T-helper 2 cell treated with Interferon-gamma antibody and Interleukin-4, amounts not matched to agents 5 μg/mL and 100 μg/mL, for 36 hours (primary cell): ENCODE measurements at regions not wholly inside any gene's neighbourhood (a gene's known extent, or its start where the extent isn't known, plus 50 kb on each side); places are given as distances from the start of the nearest gene placed in this dataset.

Experiments
- DNase-seq: peaks from one replicate; pipeline ENCODE4 v3.0.0; 2021; ENCODE audit warnings: low spot score
- H3K27ac Mint-ChIP-seq: one replicate; pipeline ENCODE4 v1.8.0; 2021; ENCODE audit warnings: mild to moderate bottlenecking, mixed read lengths
- H3K27me3 Mint-ChIP-seq: one replicate; pipeline ENCODE4 v1.8.0; 2021; ENCODE audit warnings: low read depth, mixed read lengths
- H3K36me3 Mint-ChIP-seq: one replicate; pipeline ENCODE4 v1.8.0; 2021; ENCODE audit warnings: low read depth, mixed read lengths
- H3K4me1 Mint-ChIP-seq: one replicate; pipeline ENCODE4 v1.8.0; 2021; ENCODE audit warnings: low read depth, mixed read lengths
- H3K4me3 Mint-ChIP-seq: one replicate; pipeline ENCODE4 v1.8.0; 2022; ENCODE audit warnings: mild to moderate bottlenecking, moderate library complexity, mixed read lengths
- H3K9me3 Mint-ChIP-seq: one replicate; pipeline ENCODE4 v1.8.0; 2021; ENCODE audit warnings: mixed read lengths

- H3K4me3 Mint-ChIP-seq: peak overlapping the region; percentile 13
- peaks cover 1% of the 10 kb centered on the region for H3K36me3 Mint-ChIP-seq
- no peak for DNase-seq
- H3K27me3 Mint-ChIP-seq: no peaks in the 10 kb centered on the region
- peaks cover 36% of the 10 kb centered on the region for H3K4me1 Mint-ChIP-seq
- peak overlapping the region; percentile 77 for H3K27ac Mint-ChIP-seq
- peaks cover 5% of the 10 kb centered on the region for H3K9me3 Mint-ChIP-seq
Observed at GRCh38 chr3:4928277-4928789, 50.9 kb upstream of the BHLHE40 start.
